CD4-positive, alpha-beta memory T cell (primary cell): ENCODE measurements at regions not wholly inside any gene's neighbourhood (a gene's known extent, or its start where the extent isn't known, plus 50 kb on each side); places are given as distances from the start of the nearest gene placed in this dataset.

Experiments used
- CTCF ChIA-PET: fragments of 350-600 bp; sonication (Branson Sonifier 250); formaldehyde crosslinking; loops from one replicate; lab custom pipeline; 2021; ENCODE audit warnings: inconsistent platforms; ENCODE audit not compliant: partially characterized antibody; lab: Charles Lee
- POLR2A ChIA-PET: fragments of 350-600 bp; sonication (Branson Sonifier 250); formaldehyde crosslinking; loops from one replicate; lab custom pipeline; 2021; ENCODE audit not compliant: partially characterized antibody; lab: Charles Lee
- DNase-seq, 5 donors: peaks; one replicate each; pipeline versions ENCODE4 v3.0.0 to v3.0.0-alpha.2; 2020 to 2022; ENCODE audit warnings: mixed read lengths in 1 of 5
- H3K27ac ChIP-seq: one replicate; pipeline ENCODE4 v1.7.0; 2013; ENCODE audit warnings: low read depth, low read length
- H3K27me3 ChIP-seq: 2 replicates; pipeline ENCODE4 v1.7.0; 2013; ENCODE audit warnings: mild to moderate bottlenecking, low read length, moderate library complexity; ENCODE audit not compliant: insufficient read depth
- H3K36me3 ChIP-seq: 2 replicates; pipeline ENCODE4 v1.7.0; 2013; ENCODE audit warnings: mild to moderate bottlenecking, low read length, moderate library complexity; ENCODE audit not compliant: insufficient read depth
- H3K4me1 ChIP-seq: 2 replicates; pipeline ENCODE4 v1.7.0; 2013; ENCODE audit warnings: mild to moderate bottlenecking, low read length, moderate library complexity; ENCODE audit not compliant: insufficient read depth
- H3K4me3 ChIP-seq, 2 donors: one replicate each; pipeline ENCODE4 v1.7.0; 2013; ENCODE audit warnings: low read length in 2 of 2, mild to moderate bottlenecking in 1 of 2
- H3K9me3 ChIP-seq, 2 donors: one replicate each; pipeline ENCODE4 v1.7.0; 2013; ENCODE audit warnings: low read length in 2 of 2, control low read depth in 1 of 2; ENCODE audit not compliant: control insufficient read depth in 1 of 2
- H3K27ac Mint-ChIP-seq, 7 donors: one replicate each; pipeline ENCODE4 v1.8.0; 2020 to 2021; ENCODE audit warnings: mixed read lengths in 7 of 7, mild to moderate bottlenecking in 6 of 7, inconsistent platforms in 3 of 7, moderate library complexity in 3 of 7
- H3K27me3 Mint-ChIP-seq, 2 donors: one replicate each; pipeline ENCODE4 v1.8.0; 2020 to 2021; ENCODE audit warnings: mixed read lengths in 2 of 2
- H3K36me3 Mint-ChIP-seq, 2 donors: one replicate each; pipeline ENCODE4 v1.8.0; 2020 to 2021; ENCODE audit warnings: mixed read lengths in 2 of 2, inconsistent platforms in 1 of 2, mild to moderate bottlenecking in 1 of 2
- H3K4me1 Mint-ChIP-seq, 4 donors: one replicate each; pipeline ENCODE4 v1.8.0; 2020 to 2021; ENCODE audit warnings: mixed read lengths in 4 of 4, mild to moderate bottlenecking in 1 of 4
- H3K4me3 Mint-ChIP-seq, 8 donors: one replicate each; pipeline ENCODE4 v1.8.0; 2020 to 2021; ENCODE audit warnings: mixed read lengths in 8 of 8, mild to moderate bottlenecking in 7 of 8, moderate library complexity in 6 of 8, inconsistent platforms in 3 of 8
- H3K9me3 Mint-ChIP-seq, 8 donors: one replicate each; pipeline ENCODE4 v1.8.0; 2020 to 2021; ENCODE audit warnings: mixed read lengths in 8 of 8, mild to moderate bottlenecking in 5 of 8, inconsistent platforms in 3 of 8, moderate library complexity in 1 of 8
- intact Hi-C: fragments of 100-400 bp; cut with micrococcal nuclease; formaldehyde crosslinking; loops from one replicate; pipeline ENCODE4 v1.15.1; 2023

DNA sequence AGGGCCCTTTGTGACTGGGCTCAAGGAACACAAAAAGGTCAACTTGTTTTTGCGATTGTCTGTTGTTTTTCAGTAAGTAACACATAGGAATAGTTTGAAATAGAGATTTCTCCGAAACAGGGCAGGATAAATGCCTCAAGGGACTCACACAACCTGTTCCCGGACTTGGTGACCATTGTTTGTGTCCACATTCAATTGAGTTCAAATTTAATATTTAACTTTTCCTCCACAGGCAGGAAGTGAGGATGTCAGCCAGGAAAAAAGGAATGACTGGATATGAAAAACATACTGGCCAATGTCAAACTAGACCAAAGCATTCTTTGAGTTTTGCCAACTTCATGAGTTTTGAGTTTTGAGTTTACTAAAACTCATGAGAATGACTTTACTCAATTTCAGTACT lies 72.7 kb downstream of the SPATA31C2 start:
- peaks cover 0 to 2% (median 0%) of the 10 kb centered on the region in 8 donors for H3K9me3 Mint-ChIP-seq
- H3K4me1 Mint-ChIP-seq, result no peaks in the 10 kb centered on the region
- no peak for DNase-seq
- no peak overlapping the region for H3K27ac Mint-ChIP-seq
- H3K36me3 Mint-ChIP-seq, result no peaks in the 10 kb centered on the region
- Histone ChIP-seq H3K36me3 (no peaks in the 10 kb centered on the region), H3K9me3 (no peaks in the 10 kb centered on the region), H3K27ac (no peak overlapping the region), H3K4me3 (no peak overlapping the region), H3K27me3 (no peaks in the 10 kb centered on the region), H3K4me1 (no peaks in the 10 kb centered on the region)
- intact Hi-C loops, result no loop called here
- ChIA-PET POLR2A (no interaction called here), CTCF (no interaction called here)
- H3K27me3 Mint-ChIP-seq, result peaks cover 12 to 13% of the 10 kb centered on the region in 2 donors
- no peak overlapping the region for H3K4me3 Mint-ChIP-seq

DNA sequence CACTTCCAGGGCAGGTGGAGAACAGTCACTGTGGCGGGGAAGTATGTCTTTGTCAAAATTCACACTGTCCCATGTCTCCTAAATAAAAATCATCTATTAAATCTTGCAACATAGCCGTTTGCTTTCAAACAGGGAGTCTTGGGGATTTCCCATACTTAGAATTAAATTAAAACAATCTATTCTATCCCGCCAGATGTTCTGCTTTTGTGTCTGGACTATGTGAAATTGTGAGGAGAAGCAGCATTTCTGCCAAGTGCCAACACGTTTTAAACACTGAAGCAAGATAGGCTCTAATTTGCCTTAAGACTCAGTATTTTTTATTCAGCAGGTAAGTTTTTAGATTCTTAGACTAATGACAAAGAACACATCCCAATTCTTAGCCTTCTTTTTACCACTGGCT lies 73.7 kb downstream of the SPATA31C2 start:
- CTCF ChIA-PET, result no interaction called here

DNA sequence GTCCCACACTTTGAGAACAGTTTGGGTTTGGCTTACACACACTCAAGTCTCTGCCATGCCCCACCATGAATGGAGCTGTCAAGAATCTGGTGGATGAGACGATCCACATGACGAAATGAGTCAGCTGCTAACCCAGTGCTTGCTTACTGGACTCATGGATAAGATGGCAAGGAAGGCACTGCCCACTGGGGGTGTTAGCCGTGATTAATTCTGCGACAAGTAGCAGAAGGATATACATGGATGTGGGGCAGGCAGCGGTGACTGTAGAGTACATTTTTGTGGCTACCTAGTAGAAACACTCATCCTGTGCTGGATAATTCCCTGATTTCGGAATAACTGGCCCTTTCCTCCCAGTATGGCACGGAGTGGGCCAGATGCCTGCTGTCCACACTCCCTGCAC lies 77.5 kb downstream of the SPATA31C2 start:
- ChIA-PET POLR2A (no interaction called here), CTCF (no interaction called here)
- intact Hi-C loops, result no loop called here
- no peaks in the 10 kb centered on the region for H3K9me3 Mint-ChIP-seq
- no peak overlapping the region for H3K4me3 Mint-ChIP-seq
- Histone ChIP-seq H3K4me1 (no peaks in the 10 kb centered on the region), H3K9me3 (no peaks in the 10 kb centered on the region), H3K27me3 (no peaks in the 10 kb centered on the region), H3K36me3 (no peaks in the 10 kb centered on the region), H3K4me3 (no peak overlapping the region), H3K27ac (no peak overlapping the region)
- no peak overlapping the region for H3K27ac Mint-ChIP-seq
- H3K36me3 Mint-ChIP-seq, result no peaks in the 10 kb centered on the region
- DNase-seq, result no peak
- no peaks in the 10 kb centered on the region for H3K4me1 Mint-ChIP-seq
- peaks cover 0 to 2% of the 10 kb centered on the region in 2 donors for H3K27me3 Mint-ChIP-seq

More for the DNA sequence above, 73.7 kb downstream of the SPATA31C2 start:
- H3K4me3 ChIP-seq, result no peak overlapping the region
- no peaks in the 10 kb centered on the region for H3K9me3 ChIP-seq
- DNase-seq, result no peak
- no peaks in the 10 kb centered on the region for H3K36me3 Mint-ChIP-seq
- peaks cover 0 to 2% (median 0%) of the 10 kb centered on the region in 8 donors for H3K9me3 Mint-ChIP-seq
- intact Hi-C loops, result no loop called here
- peaks cover 5 to 7% of the 10 kb centered on the region in 2 donors for H3K27me3 Mint-ChIP-seq
- H3K27me3 ChIP-seq, result no peaks in the 10 kb centered on the region
- H3K4me1 ChIP-seq, result no peaks in the 10 kb centered on the region
- no peaks in the 10 kb centered on the region for H3K4me1 Mint-ChIP-seq
- no peak overlapping the region for H3K4me3 Mint-ChIP-seq
- POLR2A ChIA-PET, result no interaction called here
- no peak overlapping the region for H3K27ac ChIP-seq
- no peak overlapping the region for H3K27ac Mint-ChIP-seq
- no peaks in the 10 kb centered on the region for H3K36me3 ChIP-seq

DNA sequence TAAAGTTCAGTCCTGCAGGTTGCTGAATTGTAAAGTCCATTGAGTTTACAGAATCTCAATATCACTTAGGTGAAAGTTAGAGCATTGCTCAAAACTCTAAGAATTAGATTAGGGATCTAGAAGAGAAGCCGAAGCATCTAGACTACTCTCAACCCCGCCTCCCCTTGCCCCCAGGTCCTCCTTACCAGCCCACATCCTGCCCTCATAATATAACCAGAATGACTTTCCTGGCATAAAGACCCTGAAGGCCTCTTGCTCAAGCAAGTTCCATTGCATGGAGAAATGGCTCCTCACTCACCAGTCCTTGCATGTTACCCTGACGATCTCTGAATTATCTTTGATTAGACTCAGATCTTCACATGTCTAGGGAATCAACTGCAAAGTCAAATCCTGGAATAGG lies 78.8 kb downstream of the SPATA31C2 start:
- ChIA-PET CTCF (no interaction called here), POLR2A (no interaction called here)
- DNase-seq, result no peak
- Mint-ChIP-seq H3K27me3 (no peaks in the 10 kb centered on the region), H3K4me1 (no peaks in the 10 kb centered on the region), H3K36me3 (no peaks in the 10 kb centered on the region), H3K9me3 (peaks cover 0 to 3% (median 0%) of the 10 kb centered on the region in 8 donors), H3K27ac (no peak overlapping the region), H3K4me3 (no peak overlapping the region)
- Histone ChIP-seq H3K9me3 (no peaks in the 10 kb centered on the region), H3K27me3 (no peaks in the 10 kb centered on the region), H3K27ac (no peak overlapping the region), H3K4me3 (no peak overlapping the region), H3K4me1 (no peaks in the 10 kb centered on the region), H3K36me3 (no peaks in the 10 kb centered on the region)
- intact Hi-C loops, result no loop called here

DNA sequence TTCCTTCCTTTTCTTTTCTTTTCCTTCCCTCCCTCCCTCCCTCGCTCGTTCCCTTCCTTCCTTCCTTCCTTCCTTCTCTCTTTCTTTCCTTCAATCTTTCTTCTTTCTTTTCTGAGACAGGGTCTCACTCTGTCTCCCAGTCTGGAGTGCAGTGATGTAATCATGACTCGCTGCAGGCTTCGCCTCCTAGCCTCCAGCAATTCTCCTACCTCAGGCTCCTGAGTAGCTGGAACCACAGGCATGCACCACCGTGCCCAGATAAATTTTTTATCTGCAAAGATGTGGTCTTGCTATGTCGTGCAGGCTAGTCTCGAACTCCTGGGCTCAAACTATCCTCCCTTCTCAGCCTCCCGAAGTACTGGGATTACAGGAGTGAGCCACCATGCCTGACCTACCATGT lies 81.4 kb downstream of the SPATA31C2 start:
- no peak overlapping the region for H3K4me3 Mint-ChIP-seq
- H3K9me3 Mint-ChIP-seq, result peaks cover 0 to 3% (median 0%) of the 10 kb centered on the region in 8 donors
- Histone ChIP-seq H3K27me3 (no peaks in the 10 kb centered on the region), H3K36me3 (no peaks in the 10 kb centered on the region), H3K4me3 (no peak overlapping the region), H3K9me3 (no peaks in the 10 kb centered on the region), H3K4me1 (no peaks in the 10 kb centered on the region), H3K27ac (no peak overlapping the region)
- H3K27ac Mint-ChIP-seq, result no peak overlapping the region
- H3K27me3 Mint-ChIP-seq, result no peaks in the 10 kb centered on the region
- DNase-seq, result no peak
- CTCF ChIA-PET, result no interaction called here
- no peaks in the 10 kb centered on the region for H3K4me1 Mint-ChIP-seq
- H3K36me3 Mint-ChIP-seq, result no peaks in the 10 kb centered on the region
- intact Hi-C loops, result no loop called here
- POLR2A ChIA-PET, result no interaction called here

DNA sequence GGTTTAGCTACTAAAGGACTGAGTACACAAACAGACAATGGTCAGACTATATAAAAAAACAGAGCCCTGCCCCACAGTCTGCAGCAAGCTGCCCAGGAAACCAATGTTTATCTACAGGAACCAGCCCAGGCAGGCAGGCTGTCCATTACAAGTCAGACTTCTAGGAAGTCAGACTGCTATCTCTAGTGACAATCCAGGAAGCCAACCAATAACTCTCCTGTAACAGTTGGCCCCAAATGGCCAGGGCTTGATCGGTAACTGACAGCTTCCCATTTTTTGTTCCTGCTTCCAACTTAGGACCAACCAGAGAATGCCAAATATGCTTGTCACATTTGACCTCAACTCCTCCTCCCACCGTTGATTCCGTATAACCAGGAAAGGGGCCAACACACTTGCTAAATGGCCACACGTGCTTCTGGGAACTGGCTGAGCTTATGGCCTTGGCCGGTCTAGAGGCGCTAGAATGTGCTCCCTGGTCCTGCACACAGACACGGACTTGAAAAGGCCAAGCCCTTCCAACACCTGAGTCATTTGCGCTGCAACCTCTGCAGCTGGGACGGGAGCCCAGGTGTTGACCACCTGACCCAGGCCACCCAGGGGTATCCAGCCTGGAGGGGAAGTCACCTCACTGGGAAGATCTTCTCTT lies 79.6 kb upstream of the CDK20 start:
- CTCF ChIA-PET, result no interaction called here
- no peak for DNase-seq
- H3K27ac ChIP-seq, result no peak overlapping the region
- peaks cover 0 to 7% (median 1%) of the 10 kb centered on the region in 4 donors for H3K4me1 Mint-ChIP-seq
- H3K36me3 ChIP-seq, result no peaks in the 10 kb centered on the region
- no peaks in the 10 kb centered on the region for H3K36me3 Mint-ChIP-seq
- no peak overlapping the region for H3K4me3 Mint-ChIP-seq
- peaks cover 0 to 3% (median 0%) of the 10 kb centered on the region in 8 donors for H3K9me3 Mint-ChIP-seq
- POLR2A ChIA-PET, result no interaction called here
- H3K27ac Mint-ChIP-seq, result no peak overlapping the region
- H3K27me3 Mint-ChIP-seq, result no peaks in the 10 kb centered on the region
- intact Hi-C loops, result no loop called here
- no peaks in the 10 kb centered on the region for H3K9me3 ChIP-seq
- H3K4me1 ChIP-seq, result no peaks in the 10 kb centered on the region
- H3K27me3 ChIP-seq, result no peaks in the 10 kb centered on the region
- no peak overlapping the region for H3K4me3 ChIP-seq

DNA sequence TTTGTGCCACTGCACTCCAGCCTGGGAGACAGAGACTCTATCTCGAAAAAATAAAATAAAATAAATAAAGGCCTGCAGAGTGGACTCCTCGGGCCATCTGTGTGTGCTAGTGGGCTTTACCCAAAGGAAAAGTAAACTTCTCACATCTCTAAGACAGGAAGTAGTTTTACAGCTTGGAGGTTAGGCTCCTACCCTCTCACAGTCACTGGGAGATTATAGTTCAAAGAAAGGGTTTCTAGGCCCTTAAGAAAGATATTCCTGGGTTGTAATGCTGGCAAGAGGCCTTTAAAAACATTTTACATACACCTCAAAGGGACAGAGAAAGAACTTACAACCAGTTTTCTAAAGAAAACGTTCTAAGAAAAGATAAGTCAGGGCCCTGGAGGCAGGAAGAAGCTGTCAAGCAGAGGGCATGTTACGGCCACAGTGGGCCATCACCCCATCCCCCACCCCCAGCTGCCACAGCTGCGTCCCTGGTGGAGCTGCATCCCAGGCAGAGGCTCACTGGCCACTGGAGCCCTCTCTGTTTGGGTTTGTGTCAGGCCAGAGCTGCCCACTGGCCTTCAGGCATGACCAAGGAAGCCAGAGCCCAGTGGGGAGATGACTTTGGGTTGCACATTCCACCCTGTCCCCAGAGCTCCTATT lies 78.1 kb upstream of the CDK20 start:
- intact Hi-C loops, result no loop called here
- ChIA-PET CTCF (no interaction called here), POLR2A (interaction anchor here (0.6 kb wide), 1 partner anchor 528 kb away, joined by 3 read pairs; no protein-coding TSS in a partner anchor)
- no peak for DNase-seq
- no peaks in the 10 kb centered on the region for H3K9me3 ChIP-seq
- H3K27me3 ChIP-seq, result no peaks in the 10 kb centered on the region
- H3K4me1 Mint-ChIP-seq, result peaks cover 3 to 16% (median 5%) of the 10 kb centered on the region in 4 donors
- no peaks in the 10 kb centered on the region for H3K27me3 Mint-ChIP-seq
- H3K4me1 ChIP-seq, result no peaks in the 10 kb centered on the region
- H3K4me3 Mint-ChIP-seq, result no peak overlapping the region
- H3K27ac Mint-ChIP-seq, result no peak overlapping the region
- H3K36me3 ChIP-seq, result no peaks in the 10 kb centered on the region
- H3K36me3 Mint-ChIP-seq, result no peaks in the 10 kb centered on the region
- H3K4me3 ChIP-seq, result no peak overlapping the region
- H3K27ac ChIP-seq, result no peak overlapping the region
- H3K9me3 Mint-ChIP-seq, result peaks cover 0 to 3% (median 0%) of the 10 kb centered on the region in 8 donors
